Amniotic epithelial cell (primary cell): ENCODE measurements at regions not wholly inside any gene's neighbourhood (a gene's known extent, or its start where the extent isn't known, plus 50 kb on each side); places are given as distances from the start of the nearest gene placed in this dataset.
A peak's percentile ranks its signal among the peaks of the same experiment; 100 is the strongest.

ENCODE experiments used
- DNase-seq: peaks from one replicate; pipeline ENCODE4 v3.0.0-alpha.2; 2010; ENCODE audit warnings: low read depth

GRCh38 chr2:168375195-168375798 is 80.8 kb upstream of the CERS6 start:
- DNase-seq = peak; percentile 27

DNA sequence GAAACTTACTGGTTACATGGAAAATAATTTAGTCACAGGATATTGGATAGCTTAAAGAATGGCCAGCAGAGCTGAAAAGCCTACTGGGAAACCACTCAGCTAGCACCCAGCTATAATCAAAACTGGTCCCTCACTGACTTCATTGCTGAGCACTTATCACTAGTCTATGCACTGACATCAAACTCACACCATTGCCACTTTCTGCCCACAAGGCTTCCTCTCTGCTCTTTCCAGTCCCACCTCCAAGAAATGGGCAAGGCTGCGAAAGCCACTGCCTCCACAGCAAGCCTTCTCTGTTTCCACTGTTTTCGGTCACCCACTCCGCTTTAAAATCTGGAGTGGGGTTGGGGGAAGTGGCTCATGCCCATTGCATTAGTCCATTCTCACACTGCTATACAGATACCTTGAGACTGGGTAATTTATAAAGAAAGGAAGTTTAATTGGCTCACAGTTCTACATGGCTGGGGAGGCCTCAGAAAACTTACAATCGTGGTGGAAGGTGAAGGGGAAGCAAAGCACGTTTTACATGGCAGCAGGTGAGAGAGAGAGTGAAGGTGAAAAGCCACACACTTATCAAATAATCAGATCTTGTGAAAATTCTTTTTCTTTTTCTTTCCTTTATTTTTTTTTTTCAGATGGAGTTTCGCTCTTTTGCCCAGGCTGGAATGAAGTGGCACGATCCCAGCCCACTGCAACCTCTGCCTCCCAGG is 77.0 kb upstream of the CERS6 start:
- no peak for DNase-seq

GRCh38 chr2:168380500-168380899 is 75.6 kb upstream of the CERS6 start:
- no peak for DNase-seq

DNA sequence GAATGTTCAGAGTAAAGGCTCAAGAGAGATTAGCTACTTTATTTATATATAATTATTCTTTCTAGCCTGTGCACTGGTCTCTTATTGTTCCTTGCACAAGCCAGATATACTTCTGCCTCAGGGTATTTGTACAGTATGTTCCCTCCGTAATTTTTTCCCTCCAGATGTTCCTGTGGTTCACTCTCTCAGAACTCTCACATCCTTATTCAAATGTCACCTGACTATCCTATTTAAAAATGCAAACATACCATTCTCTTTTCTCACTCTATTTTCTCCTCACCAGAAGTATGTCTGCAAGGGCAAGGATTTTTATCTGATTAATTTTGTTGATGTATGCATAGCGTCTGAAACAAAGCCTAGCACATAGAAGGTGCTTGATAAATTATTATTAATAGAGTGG is 64.0 kb upstream of the CERS6 start:
- peak; percentile 53 for DNase-seq

DNA sequence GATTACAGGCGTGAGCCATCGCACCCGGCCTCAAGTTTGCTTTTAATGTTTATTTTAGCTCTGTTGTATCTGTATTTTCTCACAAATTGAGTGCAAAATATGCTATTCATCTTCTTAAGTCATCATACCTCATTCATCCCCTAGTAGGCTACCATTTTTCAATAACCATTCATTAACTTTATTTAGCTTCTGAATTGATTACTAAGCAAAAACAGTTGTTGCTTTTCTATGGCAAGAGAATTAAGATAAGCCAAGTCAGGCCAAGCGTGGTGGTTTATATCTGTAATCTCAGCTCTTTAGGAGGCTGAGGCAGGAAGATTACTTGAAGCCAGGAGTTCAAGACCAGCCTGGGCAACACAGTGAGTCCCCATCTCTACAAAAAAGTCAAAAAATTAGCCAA is 63.3 kb upstream of the CERS6 start:
- no peak for DNase-seq

DNA sequence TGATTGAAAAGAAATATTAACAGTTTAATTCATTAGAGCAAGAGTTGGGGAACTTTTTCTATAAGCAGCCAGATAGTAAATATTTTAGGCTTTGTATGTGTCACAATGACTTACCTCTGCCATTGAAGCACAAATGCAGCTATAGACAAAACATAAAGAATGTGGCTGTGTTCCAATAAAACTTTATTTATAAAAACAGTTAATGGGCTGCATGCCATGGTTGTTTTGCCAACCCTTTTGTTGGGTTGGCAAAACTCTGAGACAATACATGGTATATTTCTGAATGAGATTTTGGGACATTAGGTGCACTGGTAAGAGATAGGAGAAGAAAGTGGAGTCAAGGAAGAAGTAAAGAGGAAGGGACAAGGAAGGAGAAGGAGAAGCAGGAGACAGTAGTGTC is 61.8 kb upstream of the CERS6 start:
- no peak for DNase-seq

- DNase-seq = peak; percentile 44
Measured at GRCh38 chr2:168396131-168396530, 59.9 kb upstream of the CERS6 start.

- peak; percentile 42 for DNase-seq
Measured at GRCh38 chr2:168397629-168398028, 58.4 kb upstream of the CERS6 start.

GRCh38 chr2:168401048-168401556 is 55.0 kb upstream of the CERS6 start:
- no peak for DNase-seq

DNA sequence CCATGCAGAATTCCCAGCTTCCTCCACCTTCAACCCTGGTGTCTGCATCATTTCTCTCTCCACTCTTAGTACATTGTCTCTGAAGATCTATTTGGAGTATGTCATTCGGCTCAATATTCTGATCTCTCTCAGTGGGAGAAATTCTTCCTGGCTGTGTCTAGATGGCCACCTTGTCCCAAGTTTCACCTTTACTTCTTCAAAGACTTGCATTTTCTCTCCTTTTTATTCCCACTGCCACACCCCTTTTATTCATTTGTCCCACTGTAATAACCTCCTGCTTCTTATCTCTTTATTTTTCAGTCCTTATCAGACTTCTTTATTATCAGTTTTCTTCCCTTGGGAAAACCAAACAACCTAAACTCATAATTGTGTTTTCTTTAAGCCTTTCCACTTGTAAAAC is 54.3 kb upstream of the CERS6 start:
- DNase-seq = no peak

DNA sequence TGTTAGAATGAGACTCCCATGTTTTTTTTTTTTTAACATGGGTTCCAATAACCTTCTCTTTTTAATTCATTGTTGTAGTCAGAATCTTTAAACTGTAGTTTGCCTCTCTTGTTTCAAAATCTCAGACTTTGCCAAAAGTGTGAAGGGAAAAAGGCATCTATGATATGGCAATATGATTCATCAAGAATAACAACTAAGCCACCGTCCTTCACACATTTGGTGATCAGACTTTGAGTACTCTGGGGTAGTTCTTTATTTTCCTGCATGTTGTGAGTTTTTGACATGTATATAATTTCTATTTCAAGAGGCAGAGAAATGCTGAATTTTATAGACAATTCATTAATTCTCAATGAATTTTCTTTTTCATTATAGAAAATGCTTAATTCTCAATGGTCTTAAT is 53.5 kb upstream of the CERS6 start:
- no peak for DNase-seq

DNA sequence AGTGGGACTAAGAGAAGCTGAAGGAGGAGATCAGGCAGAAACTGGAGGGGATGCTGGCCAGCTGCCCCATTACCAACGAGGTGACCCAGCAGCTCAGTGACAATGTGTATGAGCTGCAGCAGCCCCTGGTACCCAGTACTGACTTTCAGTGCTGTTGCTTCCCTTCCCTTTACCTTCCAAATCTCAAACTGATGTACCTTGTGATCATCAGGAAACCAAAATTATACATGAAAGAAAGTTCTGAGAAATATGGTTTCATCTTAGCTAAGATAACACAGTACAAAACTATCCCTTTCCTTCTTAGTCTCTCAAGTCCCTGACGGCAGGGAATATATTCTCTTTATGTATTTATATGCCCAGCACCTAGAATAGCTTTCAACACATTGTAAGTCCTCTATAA is 52.3 kb upstream of the CERS6 start:
- no peak for DNase-seq

DNA sequence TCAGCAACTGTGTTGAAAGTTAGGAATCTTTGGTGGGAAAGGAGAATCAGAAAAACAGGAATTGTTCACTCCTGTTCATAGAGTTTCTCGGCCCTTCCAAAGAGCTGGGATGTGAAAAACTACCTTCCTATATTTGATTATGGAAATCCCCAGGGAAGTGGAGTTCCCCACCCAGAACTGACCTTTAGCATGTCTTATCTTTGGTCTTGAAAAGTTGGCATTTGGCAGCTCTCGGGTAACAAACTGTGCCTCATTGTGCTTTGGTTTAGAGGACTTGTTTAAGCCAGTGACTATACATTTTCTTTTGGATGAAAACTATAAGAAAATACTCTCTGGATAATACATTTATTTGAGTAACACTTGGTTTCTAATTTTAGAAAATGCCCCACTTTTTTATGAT is 51.3 kb upstream of the CERS6 start:
- DNase-seq = no peak
